Transverse colon (tissue), 4 donors: ENCODE measurements at regions not wholly inside any gene's neighbourhood (a gene's known extent, or its start where the extent isn't known, plus 50 kb on each side); places are given as distances from the start of the nearest gene placed in this dataset.
"Not testable (repeated sequence)": the region's sequence is repeated elsewhere in the genome, so short reads cannot be mapped to it uniquely, and the experiment has no call there.

Experiments used
- DNase-seq: peaks from one replicate; pipeline ENCODE4 v3.0.0-alpha.2; 2019
- H3K27ac ChIP-seq, 4 donors: fragments of 200-600 bp; sonication (generic); 2 replicates each; pipeline ENCODE4 v1.5.1; 2016 to 2018; ENCODE audit warnings: inconsistent platforms in 4 of 4
- H3K27me3 ChIP-seq: fragments of 200-600 bp; sonication (generic); 2 replicates; pipeline ENCODE4 v1.5.1; 2017; ENCODE audit warnings: inconsistent platforms
- H3K36me3 ChIP-seq, 4 donors: fragments of 200-600 bp; sonication (generic); 2 replicates each; pipeline ENCODE4 v1.5.1; 2017 to 2019; ENCODE audit warnings: inconsistent platforms in 4 of 4
- H3K4me1 ChIP-seq, 4 donors: fragments of 200-600 bp; sonication (generic); 2 replicates each; pipeline ENCODE4 v1.5.1; 2017 to 2020; ENCODE audit warnings: inconsistent platforms in 4 of 4
- H3K4me3 ChIP-seq, 4 donors: fragments of 200-600 bp; sonication (generic); 1 replicate in 1 of 4; 2 replicates in 3 of 4; pipeline versions ENCODE4 v1.5.1 to v1.6.1; 2017 to 2019; ENCODE audit warnings: inconsistent platforms in 4 of 4
- H3K9me3 ChIP-seq, 2 donors: fragments of 200-600 bp; sonication (generic); 2 replicates each; pipeline ENCODE4 v1.5.1; 2017 to 2019; ENCODE audit warnings: inconsistent platforms in 2 of 2
- WGBS, 2 donors: methylation state at CpG; one replicate each; pipeline ENCODE4 v1.1.5; 2018; ENCODE audit warnings: low coverage in 1 of 2; 5-methylcytosine and 5-hydroxymethylcytosine counted together
- in situ Hi-C, 4 donors: fragments of 200-750 bp; cut with MboI; loops; one replicate each; pipeline versions ENCODE4 v1.15.0 to v1.15.1; 2017; ENCODE audit warnings: low sequenced_read_pairs in 3 of 4, low pct_ligation_motif_present in 1 of 4, low pct_unique_long_range_greater_than_20kb in 1 of 4
- intact Hi-C: fragments of 100-400 bp; cut with DNase I; formaldehyde crosslinking; loops from one replicate; pipeline ENCODE4 v1.15.1; 2023; ENCODE audit warnings: low total_unique reads

- DNase-seq, H3K4me3 ChIP-seq, H3K9me3 ChIP-seq, H3K36me3 ChIP-seq, H3K27ac ChIP-seq, H3K27me3 ChIP-seq, intact Hi-C loops, in situ Hi-C loops, H3K4me1 ChIP-seq: not testable (repeated sequence)
- 50 to 65% methylated on average over 1 of the region's 1 CpG for WGBS, 2 donors
Measured at GRCh38 chr10:46645110-46645509, 66.2 kb downstream of the SYT15 start.

GRCh38 chr10:46646132-46646531 lies 67.2 kb downstream of the SYT15 start:
- DNase-seq, H3K4me1 ChIP-seq, H3K27me3 ChIP-seq, in situ Hi-C loops, H3K36me3 ChIP-seq, H3K9me3 ChIP-seq, intact Hi-C loops, H3K4me3 ChIP-seq, H3K27ac ChIP-seq: not testable (repeated sequence)
- WGBS, 2 donors: 72% methylated on average over 2 of the region's 3 CpGs; no CpG with 5 or more reads in 1 of the 2 donors

- in situ Hi-C loops, H3K9me3 ChIP-seq, H3K4me1 ChIP-seq, DNase-seq, H3K27me3 ChIP-seq, H3K36me3 ChIP-seq, H3K4me3 ChIP-seq, intact Hi-C loops, H3K27ac ChIP-seq: not testable (repeated sequence)
- 75% methylated on average over 1 of the region's 5 CpGs; no CpG with 5 or more reads in 1 of the 2 donors for WGBS, 2 donors
Measured at GRCh38 chr10:46650967-46651366, 72.0 kb downstream of the SYT15 start.

- H3K27me3 ChIP-seq, H3K9me3 ChIP-seq, intact Hi-C loops, DNase-seq, H3K4me1 ChIP-seq, H3K27ac ChIP-seq, H3K36me3 ChIP-seq, H3K4me3 ChIP-seq, in situ Hi-C loops: not testable (repeated sequence)
- WGBS, 2 donors: no CpG with 5 or more reads among the region's 3 CpGs
Measured at GRCh38 chr10:46657437-46657836, 78.5 kb downstream of the SYT15 start.

- H3K27ac ChIP-seq, H3K4me3 ChIP-seq, in situ Hi-C loops, H3K9me3 ChIP-seq, intact Hi-C loops, H3K27me3 ChIP-seq, DNase-seq, H3K36me3 ChIP-seq, H3K4me1 ChIP-seq: not testable (repeated sequence)
- WGBS, 2 donors: 43 to 60% methylated on average over 1 of the region's 8 CpGs
Measured at GRCh38 chr10:46660027-46660834, 81.3 kb downstream of the SYT15 start.

- H3K27me3 ChIP-seq, H3K36me3 ChIP-seq, in situ Hi-C loops, DNase-seq, intact Hi-C loops, H3K27ac ChIP-seq, H3K4me1 ChIP-seq, H3K4me3 ChIP-seq, H3K9me3 ChIP-seq: not testable (repeated sequence)
Measured at GRCh38 chr10:46660835-46661164, 81.9 kb downstream of the SYT15 start.

GRCh38 chr10:46665536-46665935 lies 86.6 kb downstream of the SYT15 start:
- H3K27ac ChIP-seq, H3K4me1 ChIP-seq, H3K9me3 ChIP-seq, DNase-seq, H3K27me3 ChIP-seq, H3K4me3 ChIP-seq, H3K36me3 ChIP-seq, intact Hi-C loops, in situ Hi-C loops: not testable (repeated sequence)
- WGBS, 2 donors: 55% methylated on average over 1 of the region's 1 CpG; no CpG with 5 or more reads in 1 of the 2 donors

- H3K27ac ChIP-seq, H3K27me3 ChIP-seq, in situ Hi-C loops, H3K4me3 ChIP-seq, H3K9me3 ChIP-seq, intact Hi-C loops, H3K4me1 ChIP-seq, H3K36me3 ChIP-seq, DNase-seq: not testable (repeated sequence)
- 67 to 87% methylated on average over 1 to 5 of the region's 6 CpGs for WGBS, 2 donors
Measured at GRCh38 chr10:46668357-46668997, 89.5 kb downstream of the SYT15 start.

GRCh38 chr10:46677836-46678435 lies 99.0 kb downstream of the SYT15 start:
- H3K36me3 ChIP-seq, H3K4me1 ChIP-seq, DNase-seq, H3K27ac ChIP-seq, intact Hi-C loops, H3K9me3 ChIP-seq, in situ Hi-C loops, H3K4me3 ChIP-seq, H3K27me3 ChIP-seq: not testable (repeated sequence)
- 87% methylated on average over 2 of the region's 8 CpGs; no CpG with 5 or more reads in 1 of the 2 donors for WGBS, 2 donors

- DNase-seq: not testable (repeated sequence)
Measured at GRCh38 chr10:46691397-46691796, 112.5 kb downstream of the SYT15 start.

More at GRCh38 chr10:46691397-46691796, 112.5 kb downstream of the SYT15 start:
- H3K36me3 ChIP-seq, H3K27ac ChIP-seq, H3K4me3 ChIP-seq, H3K9me3 ChIP-seq, H3K27me3 ChIP-seq, in situ Hi-C loops, intact Hi-C loops, H3K4me1 ChIP-seq: not testable (repeated sequence)
- WGBS, 2 donors: no CpG with 5 or more reads among the region's 2 CpGs
